ENCODE measurements at regions not wholly inside any gene's neighbourhood (a gene's known extent, or its start where the extent isn't known, plus 50 kb on each side); places are given as distances from the start of the nearest gene placed in this dataset.

GRCh38 chr14:61191733-61192132 lies 89.4 kb downstream of the TMEM30B start:
- no peak for DNase-seq

DNA sequence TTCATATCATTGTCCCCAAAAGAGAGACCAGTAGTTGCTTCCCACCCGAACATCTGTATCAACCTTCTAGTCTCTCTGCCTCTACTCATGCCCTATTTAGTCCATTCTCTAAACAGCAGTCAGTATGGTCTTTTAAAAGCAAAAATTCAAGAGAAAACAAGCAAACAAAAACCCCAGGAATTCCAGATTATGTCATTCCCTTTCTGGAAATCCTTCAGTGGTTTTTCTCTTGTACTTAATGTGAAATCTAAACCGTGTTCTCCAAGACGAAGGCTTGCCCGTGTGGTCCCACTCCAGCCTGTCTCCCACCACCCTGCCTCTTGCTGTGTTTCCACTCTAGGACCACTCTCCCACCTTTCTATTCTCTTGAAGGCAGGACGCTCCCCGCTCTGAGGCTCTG lies 90.8 kb downstream of the TMEM30B start:
- DNase-seq: peak; percentile 38

DNA sequence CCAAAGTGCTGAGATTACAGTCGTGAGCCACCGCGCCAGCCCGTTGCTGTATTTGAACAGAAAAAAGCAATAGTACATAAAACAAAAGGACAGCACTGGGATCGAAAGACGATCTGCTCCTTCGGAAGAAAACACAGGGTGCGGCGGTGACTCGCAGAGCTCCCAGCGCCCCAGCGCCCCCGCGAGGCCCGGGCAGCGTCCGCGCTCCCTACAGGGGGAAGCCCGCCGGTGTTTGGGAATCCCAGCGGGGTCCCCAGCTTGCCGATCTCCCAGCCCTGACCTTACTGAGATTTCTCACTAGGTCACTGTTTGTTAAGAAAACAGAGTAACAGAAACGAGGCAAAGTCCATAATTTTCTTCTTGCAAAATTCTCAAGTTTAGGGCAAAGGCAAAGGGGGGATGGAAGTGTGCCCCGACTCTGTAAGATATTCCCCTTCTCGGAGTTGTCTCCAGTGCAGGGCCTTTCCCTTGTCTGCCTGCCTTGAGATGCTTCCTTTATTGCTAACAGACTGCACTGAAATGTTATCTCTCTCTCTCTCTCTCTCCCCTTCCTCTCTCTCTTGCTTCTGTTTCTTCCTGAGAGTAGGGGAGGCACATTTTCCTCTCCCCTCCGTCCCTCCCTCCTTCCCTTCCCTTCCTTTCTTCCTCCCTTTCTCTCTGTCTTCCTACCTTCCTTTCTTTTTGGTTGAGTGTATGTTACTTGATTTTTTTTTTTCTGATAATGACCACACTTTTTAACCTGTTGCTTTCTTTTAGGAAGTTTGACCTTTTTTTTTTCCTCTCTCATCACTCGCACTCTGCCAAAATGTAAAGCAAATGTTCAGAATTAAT lies 91.9 kb downstream of the TMEM30B start:
- DNase-seq: peak; percentile 76

- peak; percentile 45 for DNase-seq
Measured at GRCh38 chr14:61188196-61188595, 92.9 kb downstream of the TMEM30B start.

GRCh38 chr14:61187196-61187905 lies 93.8 kb downstream of the TMEM30B start:
- DNase-seq: no peak

- DNase-seq: no peak
Measured at GRCh38 chr14:61186341-61187195, 94.6 kb downstream of the TMEM30B start.

- no peak for DNase-seq
Measured at GRCh38 chr14:61185534-61185933, 95.6 kb downstream of the TMEM30B start.

- peak; percentile 99 for DNase-seq
Measured at GRCh38 chr14:61184112-61184511, 97.0 kb downstream of the TMEM30B start.

- DNase-seq: peak; percentile 44
Measured at GRCh38 chr14:61183196-61183885, 97.8 kb downstream of the TMEM30B start.

DNA sequence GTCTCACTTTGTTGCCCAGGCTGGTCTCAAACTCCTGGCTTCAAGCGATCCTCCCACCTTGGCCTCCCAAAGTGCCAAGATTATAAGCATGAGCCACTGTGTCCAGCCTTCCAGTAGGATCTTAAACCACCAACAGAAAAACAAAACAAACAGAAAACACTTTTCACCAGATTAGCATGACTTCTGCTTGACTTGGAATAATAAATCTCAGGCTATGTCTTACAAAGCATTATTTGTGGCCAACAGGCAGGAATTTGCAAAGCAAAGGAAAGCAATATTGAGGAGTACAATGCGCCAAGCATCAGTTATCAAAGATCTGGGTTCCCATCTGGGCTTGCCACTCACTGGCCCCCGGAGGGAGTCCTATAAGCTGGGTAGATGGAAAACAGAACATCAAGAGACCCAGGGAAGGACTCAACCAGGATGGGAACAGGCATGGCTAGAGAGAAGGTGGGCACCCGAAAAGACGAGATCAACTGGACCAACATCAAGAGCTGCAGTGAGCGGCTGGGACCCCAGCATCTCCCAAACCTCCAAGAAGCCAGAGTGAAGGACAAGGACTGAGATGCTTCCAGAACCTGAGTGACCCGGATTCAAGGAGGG lies 101.2 kb downstream of the TMEM30B start:
- peak; percentile 75 for DNase-seq

GRCh38 chr14:61179061-61179690 lies 102.0 kb downstream of the TMEM30B start:
- DNase-seq: peak; percentile 88

- DNase-seq: peak; percentile 100
Measured at GRCh38 chr14:61178226-61179060, 102.7 kb downstream of the TMEM30B start.

GRCh38 chr14:61177279-61178225 lies 103.6 kb downstream of the TMEM30B start:
- peak; percentile 77 for DNase-seq

- peak; percentile 51 for DNase-seq
Measured at GRCh38 chr14:61176686-61177085, 104.5 kb downstream of the TMEM30B start.

DNA sequence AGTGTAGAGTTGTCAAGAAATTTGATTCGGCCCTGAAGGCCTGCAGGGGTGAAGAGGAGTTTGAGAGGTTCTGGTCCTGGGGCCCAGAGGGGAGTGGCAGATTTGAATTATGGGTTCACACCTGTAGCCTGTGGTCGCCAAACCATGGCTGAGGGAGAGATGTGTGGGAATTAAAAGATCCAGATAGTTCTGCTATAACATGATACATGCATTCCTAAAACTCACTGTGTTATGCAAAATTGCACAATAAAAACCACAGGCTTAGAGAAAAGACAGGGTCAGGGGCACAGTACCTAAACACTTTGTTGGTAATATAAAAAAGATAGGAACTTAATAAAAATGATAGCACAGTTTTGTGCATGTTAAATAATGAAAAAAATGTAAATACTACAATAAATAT lies 106.2 kb downstream of the TMEM30B start:
- DNase-seq: peak; percentile 74

GRCh38 chr14:61174441-61174891 lies 106.7 kb downstream of the TMEM30B start:
- peak; percentile 31 for DNase-seq

DNA sequence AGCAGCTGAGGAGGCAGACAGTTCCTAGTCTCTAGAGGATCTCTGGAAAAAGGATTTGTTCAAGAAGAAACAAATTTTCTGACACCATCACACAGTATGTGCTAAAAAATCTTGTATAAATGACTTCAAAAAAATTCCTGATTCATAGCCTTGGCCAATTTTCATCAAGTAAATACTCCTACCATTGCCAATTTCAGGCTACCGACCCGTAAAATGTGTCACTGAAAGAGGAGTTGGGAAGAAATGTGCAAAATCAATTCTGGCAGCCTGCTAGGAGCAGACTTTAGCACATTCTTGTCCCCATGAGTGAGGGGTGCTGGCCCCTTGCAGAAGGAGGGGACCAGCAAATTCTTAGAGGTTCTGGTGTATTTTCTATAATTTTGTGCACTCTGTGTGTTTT lies 109.4 kb downstream of the TMEM30B start:
- DNase-seq: no peak

DNA sequence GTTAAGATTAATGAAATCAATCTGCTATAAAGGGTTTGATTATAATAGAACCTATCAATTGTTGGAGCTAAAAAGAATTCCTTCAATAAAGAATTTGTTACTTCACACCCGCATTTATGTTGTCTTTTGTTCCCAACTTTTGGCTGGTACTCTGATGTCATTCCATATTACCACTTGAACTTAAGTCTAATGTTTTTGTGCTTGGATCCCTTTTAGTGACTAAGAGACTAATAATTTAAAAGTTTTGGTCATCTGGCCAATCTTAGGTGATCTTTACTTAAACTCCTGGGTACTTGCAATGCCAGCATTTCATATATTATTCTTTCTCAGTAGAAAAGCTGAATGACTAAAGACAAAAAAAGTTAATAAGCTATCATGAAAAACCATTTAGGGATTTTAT lies 113.0 kb downstream of the TMEM30B start:
- DNase-seq: peak; percentile 76

GRCh38 chr14:61167642-61168041 lies 113.5 kb downstream of the TMEM30B start:
- DNase-seq: no peak

Measured in fibroblast of skin of back (primary cell).